GM19463 (cell line): ENCODE measurements at regions not wholly inside any gene's neighbourhood (a gene's known extent, or its start where the extent isn't known, plus 50 kb on each side); places are given as distances from the start of the nearest gene placed in this dataset.

ENCODE experiments used
- ATAC-seq: cut with Tn5 transposase; IDR thresholded peaks from one replicate; pipeline ENCODE4 v1.9.1; 2021; ENCODE audit warnings: mild to moderate bottlenecking, moderate library complexity; ENCODE audit not compliant: unreplicated experiment

GRCh38 chr4:151953312-151953711 is 192.5 kb upstream of the GATB start:
- no peak for ATAC-seq

GRCh38 chr4:151952711-151953254 is 192.0 kb upstream of the GATB start:
- no peak for ATAC-seq

DNA sequence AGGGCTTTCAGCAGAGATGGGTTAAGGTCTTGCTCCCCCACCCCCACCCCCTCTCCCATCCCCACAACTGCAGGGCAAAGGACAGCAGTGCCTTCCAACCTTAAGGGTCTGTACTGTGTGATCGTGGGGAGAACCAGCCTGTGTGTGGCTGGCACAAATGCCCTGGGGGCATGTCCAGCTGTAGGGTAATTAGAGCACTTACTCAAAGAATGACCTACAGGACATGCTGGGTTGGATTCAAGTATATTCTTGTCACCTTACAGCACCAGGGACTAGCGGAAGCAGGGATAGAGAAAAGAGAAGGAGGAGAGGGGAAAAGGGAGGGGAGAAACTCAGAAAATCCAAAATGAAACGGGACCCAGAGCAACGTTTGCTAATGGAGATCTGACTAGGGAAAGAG is 191.3 kb upstream of the GATB start:
- ATAC-seq, result no peak

- no peak for ATAC-seq
These were observed 190.9 kb upstream of the GATB start for GRCh38 chr4:151951671-151952050.

GRCh38 chr4:151950993-151951670 is 190.3 kb upstream of the GATB start:
- no peak for ATAC-seq

DNA sequence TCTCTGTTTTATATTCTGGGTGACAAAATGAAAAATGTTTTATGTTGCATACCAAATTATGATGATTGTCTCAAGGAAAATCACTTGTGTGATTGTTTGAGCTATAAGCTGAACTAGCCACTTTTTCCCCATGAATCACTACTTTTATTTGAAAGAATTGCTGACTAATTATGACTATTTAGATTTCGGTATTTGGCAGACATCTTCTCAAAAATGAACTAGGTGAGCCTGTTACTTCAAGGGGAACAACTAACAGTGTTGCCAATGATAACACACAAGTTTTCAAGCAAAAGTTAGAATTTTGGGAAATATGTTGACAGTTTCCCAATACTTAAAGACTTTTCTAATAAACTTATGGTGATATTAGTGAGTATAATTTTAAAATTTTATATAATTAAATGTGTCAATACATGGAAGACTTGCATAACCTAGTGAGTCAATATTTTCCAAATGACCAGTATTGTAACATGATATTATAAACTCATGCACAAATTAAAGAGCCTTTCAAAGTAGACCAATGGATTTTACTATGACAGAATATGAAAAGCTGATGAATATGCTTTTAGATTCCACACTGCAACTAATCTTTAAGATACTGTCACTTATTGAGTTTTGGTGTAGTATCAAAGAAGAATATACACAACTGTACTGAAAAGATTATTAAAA is 187.7 kb upstream of the GATB start:
- no peak for ATAC-seq

DNA sequence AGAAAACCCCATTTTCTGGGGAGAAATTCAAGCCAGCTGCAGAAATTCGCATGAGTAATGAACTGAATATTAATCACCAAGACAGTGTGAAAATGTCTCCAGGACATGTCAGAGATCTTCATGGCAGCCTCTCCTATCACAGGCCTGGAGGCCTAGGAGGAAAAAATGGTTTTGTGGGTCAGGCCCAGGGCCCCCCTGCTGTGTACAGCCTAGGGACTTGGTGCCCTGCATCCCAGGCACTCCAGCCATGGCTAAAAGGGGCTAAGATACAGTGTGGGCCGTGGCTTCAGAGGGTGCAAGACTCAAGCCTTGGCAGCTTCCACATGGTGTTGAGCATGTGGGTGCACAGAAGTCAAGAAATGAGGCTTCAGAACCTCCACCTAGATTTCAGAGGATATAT is 185.9 kb upstream of the GATB start:
- no peak for ATAC-seq

DNA sequence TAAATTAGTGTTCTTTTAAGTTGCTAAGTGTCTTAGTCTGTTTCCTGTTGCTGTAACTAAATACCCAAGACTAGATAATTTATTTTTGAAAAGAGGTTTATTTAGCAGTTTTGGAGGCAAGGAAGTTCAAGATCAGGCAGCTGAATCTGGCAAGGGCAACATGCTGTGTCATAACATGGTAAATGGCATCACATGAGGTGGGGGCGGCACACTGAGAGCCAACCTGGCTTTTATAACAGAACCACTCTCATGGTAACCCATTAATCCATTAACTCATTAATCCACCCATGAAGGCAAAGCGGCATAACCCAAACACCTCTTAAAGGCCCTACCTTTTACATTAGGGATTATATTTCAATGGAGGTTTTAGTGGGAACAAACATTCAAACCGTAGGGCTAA is 182.2 kb upstream of the GATB start:
- no peak for ATAC-seq

- ATAC-seq, result no peak
These were observed 180.3 kb upstream of the GATB start for GRCh38 chr4:151940926-151941617.

- no peak for ATAC-seq
These were observed 179.5 kb upstream of the GATB start for GRCh38 chr4:151940291-151940690.

- ATAC-seq, result no peak
These were observed 178.9 kb upstream of the GATB start for GRCh38 chr4:151939670-151940069.

DNA sequence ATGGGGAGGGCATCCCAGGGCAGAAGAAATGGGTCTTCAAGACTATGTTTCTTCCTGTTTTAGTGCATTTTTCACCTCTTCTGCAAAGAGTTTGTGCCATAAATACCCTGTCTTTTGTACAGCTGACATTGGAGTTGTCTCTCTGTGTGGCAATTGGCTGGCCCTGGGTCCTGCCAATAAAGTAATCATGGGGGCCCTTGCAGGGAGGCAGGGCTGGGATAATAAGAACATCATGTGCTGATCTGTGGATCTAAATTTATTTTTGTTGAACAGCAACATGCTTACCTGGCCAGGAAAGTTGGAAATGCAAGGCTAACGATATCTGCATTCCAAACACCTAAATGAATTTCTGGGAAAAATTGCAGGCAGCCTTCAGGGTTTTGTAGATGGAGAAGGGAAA is 174.6 kb upstream of the GATB start:
- ATAC-seq, result no peak

- no peak for ATAC-seq
These were observed 174.0 kb upstream of the GATB start for GRCh38 chr4:151934766-151935165.

DNA sequence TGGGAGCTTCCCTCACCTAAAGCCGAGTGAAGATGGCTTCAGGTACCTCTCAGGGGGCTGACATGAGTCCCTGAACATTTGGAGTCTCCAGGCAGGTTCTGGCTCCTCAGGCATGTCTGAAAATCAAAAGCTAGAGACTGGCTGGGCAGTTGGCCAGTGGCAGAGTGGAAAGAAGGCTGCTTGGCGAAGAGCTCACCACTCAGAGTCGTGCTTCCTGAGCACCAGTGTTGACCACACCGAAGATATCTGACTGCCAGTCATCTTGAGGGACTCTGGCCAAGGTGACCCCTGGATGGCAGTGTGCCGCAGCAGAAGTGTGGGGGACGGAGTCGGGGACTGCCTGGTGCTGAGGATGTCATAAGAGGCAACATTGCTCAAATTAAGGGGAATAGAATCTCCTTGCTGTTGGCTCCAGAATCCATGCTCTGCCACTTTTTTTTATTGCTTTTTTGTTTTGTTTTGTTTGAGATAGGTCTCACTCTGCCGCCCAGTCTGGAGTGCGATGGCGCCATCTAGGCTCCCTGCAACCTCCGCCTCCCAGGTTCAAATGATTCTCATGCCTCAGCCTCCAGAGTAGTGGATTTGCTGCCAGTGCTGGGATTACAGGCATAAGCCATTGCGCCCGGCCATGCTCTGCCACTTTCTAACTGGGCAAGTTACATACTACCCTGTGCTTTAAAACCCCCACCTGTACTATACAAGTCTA is 172.5 kb upstream of the GATB start:
- ATAC-seq, result no peak

DNA sequence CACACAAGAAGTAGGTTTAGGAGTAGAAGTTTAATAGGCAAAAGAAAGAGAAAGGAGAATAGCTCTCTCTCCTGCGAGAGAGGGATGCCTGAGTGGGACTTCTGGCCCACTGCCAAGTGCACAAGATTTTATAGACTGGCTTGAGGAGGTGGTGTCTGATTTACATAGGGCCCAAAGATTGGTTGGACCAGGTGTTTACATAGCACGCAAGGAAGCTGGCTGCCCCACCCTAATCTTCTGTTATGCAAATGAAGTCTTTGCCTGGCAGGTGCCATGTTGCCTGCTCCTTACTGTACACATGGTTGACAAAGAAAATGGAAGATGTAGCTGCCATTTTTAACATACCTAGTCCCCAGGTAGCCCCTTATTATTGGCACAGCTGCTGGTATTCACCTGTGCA is 170.8 kb upstream of the GATB start:
- no peak for ATAC-seq

DNA sequence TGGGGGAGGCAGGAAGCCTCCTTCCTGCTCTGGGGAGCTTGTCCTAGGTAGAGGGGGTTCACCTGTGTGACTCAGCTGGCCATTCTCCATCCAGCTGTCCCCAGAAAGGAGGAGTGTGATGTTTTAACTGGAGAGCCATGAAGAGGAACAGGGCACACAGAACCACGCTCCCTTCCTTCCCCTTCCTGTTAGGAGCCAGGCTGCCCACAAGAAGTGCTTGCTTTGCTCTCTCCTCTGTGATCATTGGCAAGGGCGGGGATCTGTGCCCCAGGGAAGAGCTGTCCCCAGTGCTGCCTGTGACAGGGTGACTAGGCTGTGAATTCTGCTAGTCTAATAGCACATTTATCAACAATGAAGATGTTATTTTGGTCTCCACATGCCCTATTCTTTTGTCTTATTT is 169.6 kb upstream of the GATB start:
- no peak for ATAC-seq

DNA sequence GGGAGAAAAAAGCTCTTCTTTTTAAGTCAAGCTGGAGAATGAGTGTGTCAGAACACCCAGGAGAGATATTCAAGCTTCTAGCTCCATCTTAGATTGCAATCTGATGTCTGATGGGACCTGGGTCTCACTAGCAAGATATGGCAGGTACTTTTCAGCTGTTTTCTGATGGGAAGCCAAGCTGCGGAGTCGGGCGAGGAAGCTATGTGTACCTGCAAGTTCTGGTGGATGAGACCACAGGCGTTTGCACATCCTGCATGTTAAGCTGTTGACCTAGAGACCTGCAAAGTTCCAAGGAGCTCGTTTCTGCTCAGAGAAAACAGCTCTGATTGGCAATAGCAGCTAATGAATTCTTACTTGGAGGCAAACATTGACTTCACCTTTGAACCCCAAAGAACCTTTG is 167.3 kb upstream of the GATB start:
- ATAC-seq, result no peak

DNA sequence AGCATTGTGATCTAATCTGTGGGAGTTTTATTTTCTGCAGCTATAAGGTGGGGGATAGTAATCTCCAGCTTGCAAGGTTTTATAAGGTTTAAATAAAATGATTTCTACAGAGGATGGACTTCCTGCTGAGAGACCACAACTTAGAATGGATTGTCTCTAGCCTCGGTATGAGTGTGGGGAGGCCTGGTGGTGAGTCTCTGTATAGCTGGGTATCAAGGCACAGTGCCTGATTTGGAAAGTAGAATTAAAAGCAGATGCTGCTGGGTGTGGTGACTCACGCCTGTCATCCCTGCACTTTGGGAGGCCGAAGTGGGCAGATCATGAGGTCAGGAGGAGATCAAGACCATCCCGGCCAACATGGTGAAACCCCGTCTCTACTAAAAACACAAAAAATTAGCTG is 162.0 kb upstream of the GATB start:
- no peak for ATAC-seq

- no peak for ATAC-seq
These were observed 161.5 kb upstream of the GATB start for GRCh38 chr4:151922306-151922705.

GRCh38 chr4:151921811-151922210 is 161.0 kb upstream of the GATB start:
- ATAC-seq, result no peak

- no peak for ATAC-seq
These were observed 160.6 kb upstream of the GATB start for GRCh38 chr4:151921386-151921785.
